Astrocyte (in vitro differentiated cells and primary cell): ENCODE measurements at regions not wholly inside any gene's neighbourhood (a gene's known extent, or its start where the extent isn't known, plus 50 kb on each side); places are given as distances from the start of the nearest gene placed in this dataset.

Experiments
- DNase-seq: peaks from one replicate; pipeline ENCODE4 v3.0.0-alpha.2; 2010; ENCODE audit warnings: low read depth
- FAIRE-seq: peaks from 2 replicates; lab custom pipeline; 2011; peaks lifted over from hg19 to GRCh38; lab: Jason Lieb, UNC
- H2AFZ ChIP-seq: 2 replicates; pipeline ENCODE4 v1.6.0; 2012; ENCODE audit warnings: low read depth, low read length, inconsistent platforms
- H3K27ac ChIP-seq: 2 replicates; pipeline ENCODE4 v1.5.1; 2011; ENCODE audit warnings: low read depth, low read length, inconsistent platforms
- H3K27me3 ChIP-seq: 2 replicates; pipeline ENCODE4 v1.6.0; 2011; ENCODE audit warnings: low read length, inconsistent platforms; ENCODE audit not compliant: insufficient read depth
- H3K36me3 ChIP-seq: 2 replicates; pipeline ENCODE4 v1.5.1; 2011; ENCODE audit warnings: low read length, inconsistent platforms; ENCODE audit not compliant: insufficient read depth
- H3K4me1 ChIP-seq: 2 replicates; pipeline ENCODE4 v1.5.1; 2011; ENCODE audit warnings: low read length, inconsistent platforms; ENCODE audit not compliant: insufficient read depth
- H3K4me2 ChIP-seq: 2 replicates; pipeline ENCODE4 v1.6.0; 2012; ENCODE audit warnings: low read length, inconsistent platforms
- H3K4me3 ChIP-seq: 2 replicates; pipeline ENCODE4 v1.5.1; 2011; ENCODE audit warnings: low read depth, mild to moderate bottlenecking, low read length, inconsistent platforms; ENCODE audit not compliant: insufficient read depth
- H3K79me2 ChIP-seq: 2 replicates; pipeline ENCODE4 v1.6.0; 2012; ENCODE audit warnings: mild to moderate bottlenecking, low read length, inconsistent platforms; ENCODE audit not compliant: insufficient read depth
- H3K9ac ChIP-seq: 2 replicates; pipeline ENCODE4 v1.6.0; 2012; ENCODE audit warnings: mild to moderate bottlenecking, low read length, inconsistent platforms
- H3K9me3 ChIP-seq: 2 replicates; pipeline ENCODE4 v1.5.1; 2012; ENCODE audit warnings: low read depth, mild to moderate bottlenecking, low read length, inconsistent platforms; ENCODE audit not compliant: insufficient read depth
- H4K20me1 ChIP-seq: 2 replicates; pipeline ENCODE4 v1.6.0; 2012; ENCODE audit warnings: low read length, inconsistent platforms; ENCODE audit not compliant: insufficient read depth
- H3K27ac Mint-ChIP-seq: one replicate; pipeline ENCODE4 v1.8.0; 2021; ENCODE audit warnings: mild to moderate bottlenecking, mixed read lengths; ENCODE audit not compliant: unreplicated experiment
- H3K27me3 Mint-ChIP-seq: one replicate; pipeline ENCODE4 v1.8.0; 2021; ENCODE audit warnings: low read depth, mixed read lengths; ENCODE audit not compliant: unreplicated experiment
- H3K36me3 Mint-ChIP-seq: one replicate; pipeline ENCODE4 v1.8.0; 2021; ENCODE audit warnings: low read depth, mixed read lengths; ENCODE audit not compliant: unreplicated experiment
- H3K4me1 Mint-ChIP-seq: one replicate; pipeline ENCODE4 v1.8.0; 2021; ENCODE audit warnings: low read depth, mixed read lengths; ENCODE audit not compliant: unreplicated experiment
- H3K4me3 Mint-ChIP-seq: one replicate; pipeline ENCODE4 v1.8.0; 2021; ENCODE audit warnings: mild to moderate bottlenecking, moderate library complexity, mixed read lengths; ENCODE audit not compliant: unreplicated experiment
- H3K9me3 Mint-ChIP-seq: one replicate; pipeline ENCODE4 v1.8.0; 2021; ENCODE audit warnings: mild to moderate bottlenecking, mixed read lengths; ENCODE audit not compliant: unreplicated experiment
- CTCF ChIP-seq: IDR thresholded peaks from 2 replicates; pipeline ENCODE4 v1.5.1; 2011; ENCODE audit warnings: low read depth, mild to moderate bottlenecking, inconsistent platforms, low read length, moderate library complexity; ENCODE audit not compliant: insufficient read depth
- EZH2 ChIP-seq: IDR thresholded peaks from 2 replicates; pipeline ENCODE4 v1.6.1; 2012; ENCODE audit warnings: mild to moderate bottlenecking, low read length, inconsistent platforms; ENCODE audit not compliant: insufficient read depth

GRCh38 chr9:106400950-106401349 is 462.0 kb upstream of the ZNF462 start:
- Mint-ChIP-seq H3K36me3 (no peaks in the 10 kb centered on the region), H3K27me3 (no peaks in the 10 kb centered on the region), H3K27ac (no peak overlapping the region), H3K4me1 (peaks cover 21% of the 10 kb centered on the region), H3K4me3 (no peak overlapping the region), H3K9me3 (no peaks in the 10 kb centered on the region)
- Histone ChIP-seq H4K20me1 (no peaks in the 10 kb centered on the region), H3K4me3 (no peak overlapping the region), H3K9me3 (no peaks in the 10 kb centered on the region), H3K36me3 (no peaks in the 10 kb centered on the region), H3K27ac (no peak overlapping the region), H3K9ac (no peak overlapping the region), H3K27me3 (no peaks in the 10 kb centered on the region), H3K4me2 (no peak overlapping the region), H3K79me2 (no peaks in the 10 kb centered on the region), H2AFZ (no peak overlapping the region), H3K4me1 (no peaks in the 10 kb centered on the region)
- no peak for FAIRE-seq
- no peak for DNase-seq
- TF ChIP-seq CTCF: no peak

- no peak overlapping the region for H3K4me2 ChIP-seq
- H3K9ac ChIP-seq: no peak overlapping the region
- Mint-ChIP-seq H3K4me3 (no peak overlapping the region), H3K9me3 (no peaks in the 10 kb centered on the region), H3K27me3 (no peaks in the 10 kb centered on the region), H3K4me1 (peaks cover 28% of the 10 kb centered on the region), H3K36me3 (no peaks in the 10 kb centered on the region), H3K27ac (peak overlapping the region; percentile 93)
- H2AFZ ChIP-seq: no peak overlapping the region
- no peaks in the 10 kb centered on the region for H4K20me1 ChIP-seq
- no peaks in the 10 kb centered on the region for H3K4me1 ChIP-seq
- peak overlapping the region; percentile 28 for H3K27ac ChIP-seq
- H3K27me3 ChIP-seq: no peaks in the 10 kb centered on the region
- FAIRE-seq (peak; percentile 37), DNase-seq (peak; percentile 69)
- no peak for TF ChIP-seq CTCF
- no peak for TF ChIP-seq EZH2
- no peak overlapping the region for H3K4me3 ChIP-seq
- no peaks in the 10 kb centered on the region for H3K36me3 ChIP-seq
- no peaks in the 10 kb centered on the region for H3K79me2 ChIP-seq
- no peaks in the 10 kb centered on the region for H3K9me3 ChIP-seq
These were observed 459.9 kb upstream of the ZNF462 start for GRCh38 chr9:106403081-106403480.

- peak overlapping the region; percentile 93 for H3K27ac Mint-ChIP-seq
- FAIRE-seq: no peak
- DNase-seq: no peak
- no peak overlapping the region for H3K4me3 Mint-ChIP-seq
- Histone ChIP-seq H3K4me3 (no peak overlapping the region), H3K27me3 (no peaks in the 10 kb centered on the region), H3K9me3 (no peaks in the 10 kb centered on the region), H3K79me2 (no peaks in the 10 kb centered on the region), H3K4me2 (no peak overlapping the region), H3K36me3 (no peaks in the 10 kb centered on the region), H3K27ac (no peak overlapping the region), H2AFZ (no peak overlapping the region), H4K20me1 (no peaks in the 10 kb centered on the region), H3K4me1 (no peaks in the 10 kb centered on the region), H3K9ac (no peak overlapping the region)
- no peaks in the 10 kb centered on the region for H3K27me3 Mint-ChIP-seq
- no peaks in the 10 kb centered on the region for H3K36me3 Mint-ChIP-seq
- TF ChIP-seq CTCF (no peak), EZH2 (no peak)
- no peaks in the 10 kb centered on the region for H3K9me3 Mint-ChIP-seq
- H3K4me1 Mint-ChIP-seq: peaks cover 28% of the 10 kb centered on the region
These were observed 458.8 kb upstream of the ZNF462 start for GRCh38 chr9:106404137-106404536.
